GM12878 (cell line): ENCODE measurements at regions not wholly inside any gene's neighbourhood (a gene's known extent, or its start where the extent isn't known, plus 50 kb on each side); places are given as distances from the start of the nearest gene placed in this dataset.

ENCODE experiments used
- ATAC-seq: fragments of 200-7000 bp; cut with Tn5 transposase; 3 replicates; pipeline ENCODE4 v1.9.1; 2020; ENCODE audit warnings: mild to moderate bottlenecking, moderate library complexity
- BruUV-seq: library from RNA; stranded (reverse); fragments of 400-500 nt; replicated peaks from 2 replicates; lab custom pipeline; 2021; lab: Mats Ljungman, UMichigan
- CTCF ChIA-PET: fragments of 300-600 bp; sonication (Branson Sonifier 250); formaldehyde crosslinking; extraction: SDS; loops from one replicate; lab custom pipeline; 2021; ENCODE audit warnings: inconsistent platforms; lab: Yijun Ruan, JAX
- POLR2A ChIA-PET: fragments of 350-600 bp; formaldehyde crosslinking; extraction: SDS; loops from one replicate; lab custom pipeline; 2021; ENCODE audit warnings: inconsistent platforms; lab: Charles Lee
- RAD21 ChIA-PET: fragments of 300-600 bp; sonication (Branson Sonifier 250); formaldehyde crosslinking; loops from one replicate; lab custom pipeline; 2023; ENCODE audit warnings: antibody characterized with exemption; ENCODE audit not compliant: unreplicated experiment; lab: Charles Lee
- SMC1A ChIA-PET: fragments of 300-600 bp; sonication (Branson Sonifier 250); formaldehyde crosslinking; loops from one replicate; lab custom pipeline; 2023; ENCODE audit not compliant: unreplicated experiment, uncharacterized antibody; lab: Charles Lee
- DNase-seq: peaks from one replicate; pipeline ENCODE4 v3.0.0-alpha.2; 2011; ENCODE audit warnings: low read depth, low spot score
- FAIRE-seq: peaks from 3 replicates; lab custom pipeline; 2011; peaks lifted over from hg19 to GRCh38; lab: Jason Lieb, UNC
- H2AFZ ChIP-seq: 2 replicates; pipeline ENCODE4 v1.6.0; 2011; ENCODE audit warnings: low read depth, low read length, control low read depth; ENCODE audit not compliant: control insufficient read depth
- H3K27ac ChIP-seq: 2 replicates; pipeline ENCODE4 v1.5.1; 2011; ENCODE audit warnings: control low read depth; ENCODE audit not compliant: control insufficient read depth, insufficient read depth
- H3K27me3 ChIP-seq, 2 experiments: replicated peaks in 1 of 2; 2 replicates each; pipeline versions ENCODE4 v1.6.0 to v1.6.1; 2011; ENCODE audit warnings: low read length in 1 of 2; ENCODE audit not compliant: control insufficient read depth in 2 of 2, insufficient read depth in 2 of 2
- H3K36me3 ChIP-seq, 2 experiments: 2 replicates each; pipeline ENCODE4 v1.5.1; 2011; ENCODE audit warnings: low read length in 1 of 2; ENCODE audit not compliant: control insufficient read depth in 2 of 2, insufficient read depth in 2 of 2
- H3K4me1 ChIP-seq: 2 replicates; pipeline ENCODE4 v1.6.1; 2011; ENCODE audit warnings: mild to moderate bottlenecking, low read length, moderate library complexity, mixed read lengths; ENCODE audit not compliant: control insufficient read depth, insufficient read depth
- H3K4me2 ChIP-seq: 2 replicates; pipeline ENCODE4 v1.6.0; 2011; ENCODE audit warnings: control low read depth; ENCODE audit not compliant: control insufficient read depth, insufficient read depth
- H3K4me3 ChIP-seq: fragments of 200-600 bp; sonication (generic); 2 replicates; pipeline ENCODE4 v1.5.1; 2016
- H3K79me2 ChIP-seq: 2 replicates; pipeline ENCODE4 v1.6.0; 2011; ENCODE audit warnings: low read length; ENCODE audit not compliant: control insufficient read depth, insufficient read depth
- H3K9ac ChIP-seq: 2 replicates; pipeline ENCODE4 v1.8.0; 2011; ENCODE audit warnings: low read length, control low read depth, mixed read lengths; ENCODE audit not compliant: control insufficient read depth, insufficient read depth
- H3K9me3 ChIP-seq: replicated peaks from 3 replicates; pipeline ENCODE4 v1.5.1; 2011; ENCODE audit warnings: mild to moderate bottlenecking, low read length; ENCODE audit not compliant: control insufficient read depth, insufficient read depth
- H4K20me1 ChIP-seq: 2 replicates; pipeline ENCODE4 v1.6.0; 2011; ENCODE audit not compliant: control insufficient read depth, insufficient read depth
- ASH2L ChIP-seq: fragments of 300-600, 200-600 bp; sonication (generic); IDR thresholded peaks from 2 replicates; pipeline ENCODE4 v1.6.1; 2017; ENCODE audit warnings: low read depth, mild to moderate bottlenecking, borderline replicate concordance
- CBX3 ChIP-seq: fragments of 200-600 bp; sonication (generic); IDR thresholded peaks from 2 replicates; pipeline ENCODE4 v1.6.1; 2016; ENCODE audit warnings: low read depth, borderline replicate concordance
- CHD4 ChIP-seq: fragments of 200-600 bp; sonication (generic); IDR thresholded peaks from 2 replicates; pipeline ENCODE4 v1.6.1; 2016; ENCODE audit warnings: mild to moderate bottlenecking
- FOS ChIP-seq: IDR thresholded peaks from 3 replicates; pipeline ENCODE4 v1.6.1; 2011; ENCODE audit warnings: borderline replicate concordance; ENCODE audit not compliant: insufficient read length; ENCODE audit errors: extremely low read depth
- FOXM1 ChIP-seq: IDR thresholded peaks from 2 replicates; pipeline ENCODE4 v1.6.1; 2012; ENCODE audit warnings: low read depth, mild to moderate bottlenecking, inconsistent platforms, low read length, moderate library complexity
- GABPA ChIP-seq: IDR thresholded peaks from 2 replicates; pipeline ENCODE4 v1.6.1; 2014; ENCODE audit warnings: antibody characterized with exemption, low read depth, mild to moderate bottlenecking, inconsistent platforms
- HDAC6 ChIP-seq: fragments of 200-600 bp; sonication (generic); IDR thresholded peaks from one replicate; pipeline ENCODE4 v1.8.0; 2017; ENCODE audit warnings: antibody characterized with exemption; ENCODE audit not compliant: unreplicated experiment
- MYB ChIP-seq: fragments of 150-350 bp; IDR thresholded peaks from 2 replicates; pipeline ENCODE4 v1.6.1; 2014; ENCODE audit warnings: mild to moderate bottlenecking, low read depth, low read length, borderline replicate concordance
- POLR2AphosphoS5 ChIP-seq: IDR thresholded peaks from 2 replicates; pipeline ENCODE4 v1.6.1; 2011; ENCODE audit warnings: mild to moderate bottlenecking, low read length, inconsistent platforms
- RAD21 ChIP-seq: IDR thresholded peaks from 2 replicates; pipeline ENCODE4 v1.6.1; 2011; ENCODE audit warnings: mild to moderate bottlenecking, low read depth, low read length, moderate library complexity; ENCODE audit not compliant: insufficient read depth
- SREBF2 ChIP-seq: IDR thresholded peaks from 2 replicates; pipeline ENCODE4 v1.6.1; 2012; ENCODE audit warnings: mild to moderate bottlenecking, low read length
- STAT1 ChIP-seq: fragments of 450-650 bp; conservative IDR thresholded peaks from 2 replicates; pipeline ENCODE4 v1.6.1; 2014; ENCODE audit warnings: antibody characterized with exemption, mild to moderate bottlenecking
- TCF3 ChIP-seq: IDR thresholded peaks from 2 replicates; pipeline ENCODE4 v1.6.1; 2012; ENCODE audit warnings: low read depth, mild to moderate bottlenecking, low read length, borderline replicate concordance; ENCODE audit not compliant: insufficient read depth
- ZNF207 ChIP-seq: fragments of 450-650 bp; IDR thresholded peaks from 2 replicates; pipeline ENCODE4 v1.6.1; 2014; ENCODE audit warnings: antibody characterized with exemption, mild to moderate bottlenecking, borderline replicate concordance
- WGBS: methylation state at CpG from one replicate; pipeline ENCODE4 v1.1.6; 2016; ENCODE audit warnings: low lambda C conversion rate; ENCODE audit not compliant: insufficient replicate concordance, insufficient coverage; ENCODE audit errors: missing lambda C conversion rate; 5-methylcytosine and 5-hydroxymethylcytosine counted together
- in situ Hi-C: fragments of 300-500 bp; cut with MboI; formaldehyde crosslinking; loops from 9 replicates; pipeline ENCODE4 v1.14.3; 2018; ENCODE audit warnings: mixed read lengths
- intact Hi-C: fragments of 100-400 bp; cut with micrococcal nuclease; formaldehyde crosslinking; loops from one replicate; pipeline ENCODE4 v1.14.2; 2022; ENCODE audit not compliant: unreplicated experiment
- TF ChIP-seq, protein P1 (sequence below): IDR thresholded peaks from 2 replicates; pipeline ENCODE4 v1.6.1; 2011; ENCODE audit warnings: low read depth, mild to moderate bottlenecking, low read length, moderate library complexity, borderline replicate concordance; ENCODE audit errors: extremely low read depth
- TF ChIP-seq, protein P2 (sequence below): fragments of 450-650 bp; IDR thresholded peaks from 2 replicates; pipeline ENCODE4 v1.6.1; 2017; ENCODE audit warnings: borderline replicate concordance
- TF ChIP-seq, protein P3 (sequence below): IDR thresholded peaks from 2 replicates; pipeline ENCODE4 v1.6.1; 2011; ENCODE audit warnings: borderline replicate concordance, low read depth, mild to moderate bottlenecking, moderate library complexity, mixed read lengths, low read length; ENCODE audit not compliant: insufficient read depth; ENCODE audit errors: extremely low read length
- TF ChIP-seq, protein P4 (sequence below): IDR thresholded peaks from 2 replicates; pipeline ENCODE4 v1.6.1; 2011; ENCODE audit warnings: borderline replicate concordance, low read depth, mild to moderate bottlenecking, moderate library complexity, low read length; ENCODE audit not compliant: insufficient read depth, poor library complexity, severe bottlenecking

DNA sequence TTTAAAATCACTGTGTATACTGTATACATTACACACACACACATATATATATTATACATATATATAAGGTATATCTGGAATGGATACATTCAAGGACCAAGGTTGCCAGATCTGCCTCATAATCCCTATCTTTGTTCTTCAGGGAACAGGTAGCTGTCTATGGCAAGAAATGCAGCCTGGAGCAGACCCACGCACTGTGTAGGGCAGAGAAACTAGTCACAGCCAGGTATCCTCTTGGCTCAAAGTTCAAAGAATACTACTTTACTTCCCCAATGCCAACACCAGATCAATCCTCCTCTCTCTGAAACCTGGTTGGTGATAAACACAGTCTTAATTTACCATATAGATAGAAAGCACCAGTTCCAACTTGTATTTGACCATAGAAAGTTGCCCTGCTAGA lies 313.6 kb downstream of the PRELID2 start:
- no peak overlapping the region for H3K4me3 ChIP-seq
- H3K27ac ChIP-seq: no peak overlapping the region
- no peak overlapping the region for H2AFZ ChIP-seq
- ChIA-PET SMC1A (no interaction called here), CTCF (no interaction called here), RAD21 (no interaction called here), POLR2A (no interaction called here)
- no peaks in the 10 kb centered on the region for H3K79me2 ChIP-seq
- H3K9ac ChIP-seq: no peak overlapping the region
- H3K4me1 ChIP-seq: no peaks in the 10 kb centered on the region
- no peak for DNase-seq
- TF ChIP-seq CHD4 (no peak), RAD21 (no peak), HDAC6 (no peak), ASH2L (no peak), ZNF207 (no peak), FOS (no peak), POLR2AphosphoS5 (no peak), FOXM1 (no peak), CBX3 (no peak), GABPA (no peak), STAT1 (no peak), MYB (no peak), SREBF2 (no peak), TCF3 (no peak)
- TF ChIP-seq, protein P1, sequence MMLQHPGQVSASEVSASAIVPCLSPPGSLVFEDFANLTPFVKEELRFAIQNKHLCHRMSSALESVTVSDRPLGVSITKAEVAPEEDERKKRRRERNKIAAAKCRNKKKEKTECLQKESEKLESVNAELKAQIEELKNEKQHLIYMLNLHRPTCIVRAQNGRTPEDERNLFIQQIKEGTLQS: no peak
- TF ChIP-seq, protein P2, sequence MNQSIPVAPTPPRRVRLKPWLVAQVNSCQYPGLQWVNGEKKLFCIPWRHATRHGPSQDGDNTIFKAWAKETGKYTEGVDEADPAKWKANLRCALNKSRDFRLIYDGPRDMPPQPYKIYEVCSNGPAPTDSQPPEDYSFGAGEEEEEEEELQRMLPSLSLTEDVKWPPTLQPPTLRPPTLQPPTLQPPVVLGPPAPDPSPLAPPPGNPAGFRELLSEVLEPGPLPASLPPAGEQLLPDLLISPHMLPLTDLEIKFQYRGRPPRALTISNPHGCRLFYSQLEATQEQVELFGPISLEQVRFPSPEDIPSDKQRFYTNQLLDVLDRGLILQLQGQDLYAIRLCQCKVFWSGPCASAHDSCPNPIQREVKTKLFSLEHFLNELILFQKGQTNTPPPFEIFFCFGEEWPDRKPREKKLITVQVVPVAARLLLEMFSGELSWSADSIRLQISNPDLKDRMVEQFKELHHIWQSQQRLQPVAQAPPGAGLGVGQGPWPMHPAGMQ: no peak
- TF ChIP-seq, protein P3, sequence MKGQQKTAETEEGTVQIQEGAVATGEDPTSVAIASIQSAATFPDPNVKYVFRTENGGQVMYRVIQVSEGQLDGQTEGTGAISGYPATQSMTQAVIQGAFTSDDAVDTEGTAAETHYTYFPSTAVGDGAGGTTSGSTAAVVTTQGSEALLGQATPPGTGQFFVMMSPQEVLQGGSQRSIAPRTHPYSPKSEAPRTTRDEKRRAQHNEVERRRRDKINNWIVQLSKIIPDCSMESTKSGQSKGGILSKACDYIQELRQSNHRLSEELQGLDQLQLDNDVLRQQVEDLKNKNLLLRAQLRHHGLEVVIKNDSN: no peak
- TF ChIP-seq, protein P4, sequence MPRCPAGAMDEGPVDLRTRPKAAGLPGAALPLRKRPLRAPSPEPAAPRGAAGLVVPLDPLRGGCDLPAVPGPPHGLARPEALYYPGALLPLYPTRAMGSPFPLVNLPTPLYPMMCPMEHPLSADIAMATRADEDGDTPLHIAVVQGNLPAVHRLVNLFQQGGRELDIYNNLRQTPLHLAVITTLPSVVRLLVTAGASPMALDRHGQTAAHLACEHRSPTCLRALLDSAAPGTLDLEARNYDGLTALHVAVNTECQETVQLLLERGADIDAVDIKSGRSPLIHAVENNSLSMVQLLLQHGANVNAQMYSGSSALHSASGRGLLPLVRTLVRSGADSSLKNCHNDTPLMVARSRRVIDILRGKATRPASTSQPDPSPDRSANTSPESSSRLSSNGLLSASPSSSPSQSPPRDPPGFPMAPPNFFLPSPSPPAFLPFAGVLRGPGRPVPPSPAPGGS: no peak
- no peak for FAIRE-seq
- no peaks in the 10 kb centered on the region for H3K27me3 ChIP-seq
- ATAC-seq: no peak
- WGBS: 5% methylated on average over 1 of the region's 1 CpG
- no peaks in the 10 kb centered on the region for H3K9me3 ChIP-seq
- H3K4me2 ChIP-seq: no peak overlapping the region
- in situ Hi-C loops (no loop called here), intact Hi-C loops (no loop called here)
- no peaks in the 10 kb centered on the region for H3K36me3 ChIP-seq
- H4K20me1 ChIP-seq: no peaks in the 10 kb centered on the region
- no TSS peak for BruUV-seq
